Tibial nerve (tissue), 3 donors: ENCODE measurements at regions not wholly inside any gene's neighbourhood (a gene's known extent, or its start where the extent isn't known, plus 50 kb on each side); places are given as distances from the start of the nearest gene placed in this dataset.

Source experiments
- CTCF ChIP-seq, 5 experiments: fragments of 200-600 bp in 3 of 5; fragments of 450-650 bp in 2 of 5; sonication (generic) in 3 of 5; IDR thresholded peaks; one replicate each; pipeline ENCODE4 v1.5.1; 2016 to 2019; ENCODE audit warnings: antibody characterized with exemption in 5 of 5, mild to moderate bottlenecking in 3 of 5, moderate library complexity in 2 of 5
- POLR2A ChIP-seq, 2 donors: fragments of 450-650 bp; IDR thresholded peaks; one replicate each; pipeline ENCODE4 v1.6.1; 2017; ENCODE audit warnings: antibody characterized with exemption in 2 of 2, mild to moderate bottlenecking in 2 of 2, moderate library complexity in 2 of 2

GRCh38 chr13:81318231-81319019, 977.5 kb upstream of the SPRY2 start:
- TF ChIP-seq CTCF (IDR thresholded peaks at IDR 0.05), result no peak
- no peak for TF ChIP-seq POLR2A (IDR thresholded peaks at IDR 0.05)
